ENCODE measurements at regions not wholly inside any gene's neighbourhood (a gene's known extent, or its start where the extent isn't known, plus 50 kb on each side); places are given as distances from the start of the nearest gene placed in this dataset.

GRCh38 chr22:22815397-22816170 is 72.0 kb upstream of the IGLL5 start:
- TF ChIP-seq ZNF460 (CRISPR knock-in tag; IDR thresholded peaks at IDR 0.05; ENCODE audit: borderline replicate concordance) (no peak), SP1 (IDR thresholded peaks at IDR 0.05) (no peak), SP1 (CRISPR knock-in tag; IDR thresholded peaks at IDR 0.05) (no peak), NR2C2 (CRISPR knock-in tag; IDR thresholded peaks at IDR 0.05; ENCODE audit: borderline replicate concordance) (no peak), CTCF (CRISPR knock-in tag; IDR thresholded peaks at IDR 0.05) (no peak)
- TF ChIP-seq, protein P1, sequence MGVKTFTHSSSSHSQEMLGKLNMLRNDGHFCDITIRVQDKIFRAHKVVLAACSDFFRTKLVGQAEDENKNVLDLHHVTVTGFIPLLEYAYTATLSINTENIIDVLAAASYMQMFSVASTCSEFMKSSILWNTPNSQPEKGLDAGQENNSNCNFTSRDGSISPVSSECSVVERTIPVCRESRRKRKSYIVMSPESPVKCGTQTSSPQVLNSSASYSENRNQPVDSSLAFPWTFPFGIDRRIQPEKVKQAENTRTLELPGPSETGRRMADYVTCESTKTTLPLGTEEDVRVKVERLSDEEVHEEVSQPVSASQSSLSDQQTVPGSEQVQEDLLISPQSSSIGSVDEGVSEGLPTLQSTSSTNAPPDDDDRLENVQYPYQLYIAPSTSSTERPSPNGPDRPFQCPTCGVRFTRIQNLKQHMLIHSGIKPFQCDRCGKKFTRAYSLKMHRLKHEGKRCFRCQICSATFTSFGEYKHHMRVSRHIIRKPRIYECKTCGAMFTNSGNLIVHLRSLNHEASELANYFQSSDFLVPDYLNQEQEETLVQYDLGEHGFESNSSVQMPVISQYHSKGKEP (CRISPR knock-in tag; IDR thresholded peaks at IDR 0.05), result no peak

Measured in HepG2 (cell line).